ENCODE measurements at regions not wholly inside any gene's neighbourhood (a gene's known extent, or its start where the extent isn't known, plus 50 kb on each side); places are given as distances from the start of the nearest gene placed in this dataset.

DNA sequence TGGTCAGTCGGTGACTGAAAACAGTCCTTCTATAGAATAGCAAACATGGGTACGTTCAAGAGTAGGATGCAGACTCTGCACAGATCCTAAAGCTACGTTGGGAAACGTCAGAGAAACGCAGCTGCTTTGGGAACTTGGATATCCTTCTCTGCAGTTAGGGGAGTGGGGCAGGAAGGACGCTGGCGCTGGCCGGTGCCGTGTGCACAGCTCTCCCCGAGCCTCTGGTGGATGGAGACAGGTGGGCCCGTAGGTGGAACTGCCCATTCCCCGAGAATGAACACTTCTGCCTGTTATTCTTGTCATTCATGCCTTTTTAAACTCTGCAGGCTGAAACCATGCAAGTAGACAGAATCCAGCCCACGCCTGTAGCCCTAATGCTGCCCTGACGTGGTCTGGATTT, 91.7 kb upstream of the MBOAT2 start:
- Histone ChIP-seq H3K27me3 (no peaks in the 10 kb centered on the region), H3K4me3 (peak overlapping the region in 1 of 2 donors; percentile 12), H3K36me3 (ENCODE audit: low read depth, missing control alignments) (no peaks in the 10 kb centered on the region), H3K4me1 (no peaks in the 10 kb centered on the region), H3K27ac (no peak overlapping the region), H3K9me3 (no peaks in the 10 kb centered on the region)
- intact Hi-C loops (cut with DNase I; ENCODE audit: low total_unique reads) = no loop called here
- no peak for DNase-seq
- 47 to 54% methylated on average over 14 of the region's 14 CpGs for WGBS, 2 donors
- no peak for TF ChIP-seq CTCF (IDR thresholded peaks at IDR 0.05)
- TF ChIP-seq POLR2A (IDR thresholded peaks at IDR 0.05) = no peak

DNA sequence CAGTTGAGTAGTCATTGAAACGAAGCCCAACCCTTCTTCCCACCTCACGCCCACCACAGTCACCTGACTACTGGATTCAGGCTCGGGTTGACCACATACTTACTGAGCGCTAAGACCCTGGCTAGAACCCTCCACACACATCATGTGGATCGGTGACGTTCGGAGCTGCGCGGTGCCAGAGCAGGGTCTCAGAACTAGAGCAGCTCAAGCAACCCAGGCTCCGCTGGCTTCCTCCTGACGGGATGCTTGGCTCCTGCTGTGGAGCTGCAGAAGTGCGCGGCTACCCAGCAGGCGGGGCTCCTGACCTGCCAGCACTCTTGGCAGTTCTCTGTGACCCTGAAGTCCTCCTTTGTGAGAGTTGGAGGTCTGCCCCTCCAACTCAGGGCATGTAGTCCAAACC, 90.6 kb upstream of the MBOAT2 start:
- intact Hi-C loops (cut with DNase I; ENCODE audit: low total_unique reads) = no loop called here
- 82 to 96% methylated on average over 5 to 14 of the region's 14 CpGs for WGBS, 2 donors
- H3K9me3 ChIP-seq = no peaks in the 10 kb centered on the region
- no peaks in the 10 kb centered on the region for H3K36me3 ChIP-seq (ENCODE audit: low read depth, missing control alignments)
- no peak for DNase-seq
- no peaks in the 10 kb centered on the region for H3K27me3 ChIP-seq
- no peak overlapping the region for H3K27ac ChIP-seq
- H3K4me1 ChIP-seq = no peaks in the 10 kb centered on the region
- TF ChIP-seq CTCF (IDR thresholded peaks at IDR 0.05) (no peak), POLR2A (IDR thresholded peaks at IDR 0.05) (no peak)
- no peak overlapping the region for H3K4me3 ChIP-seq

- 78 to 89% methylated on average over 3 of the region's 3 CpGs for WGBS, 2 donors
- no peak for TF ChIP-seq CTCF (IDR thresholded peaks at IDR 0.05)
- no peak for TF ChIP-seq POLR2A (IDR thresholded peaks at IDR 0.05)
- Histone ChIP-seq H3K4me3 (no peak overlapping the region), H3K27ac (no peak overlapping the region), H3K9me3 (no peaks in the 10 kb centered on the region), H3K27me3 (no peaks in the 10 kb centered on the region), H3K4me1 (no peaks in the 10 kb centered on the region), H3K36me3 (ENCODE audit: low read depth, missing control alignments) (no peaks in the 10 kb centered on the region)
- no peak for DNase-seq
- intact Hi-C loops (cut with DNase I; ENCODE audit: low total_unique reads) = no loop called here
Measured at GRCh38 chr2:9093324-9093723, 89.8 kb upstream of the MBOAT2 start.

GRCh38 chr2:9092383-9093282, 89.1 kb upstream of the MBOAT2 start:
- Histone ChIP-seq H3K4me3 (no peak overlapping the region), H3K4me1 (no peaks in the 10 kb centered on the region), H3K27me3 (no peaks in the 10 kb centered on the region), H3K27ac (no peak overlapping the region), H3K36me3 (ENCODE audit: low read depth, missing control alignments) (no peaks in the 10 kb centered on the region), H3K9me3 (no peaks in the 10 kb centered on the region)
- intact Hi-C loops (cut with DNase I; ENCODE audit: low total_unique reads) = no loop called here
- DNase-seq = no peak
- WGBS, 2 donors = 80 to 84% methylated on average over 7 of the region's 7 CpGs
- TF ChIP-seq CTCF (IDR thresholded peaks at IDR 0.05) (no peak), POLR2A (IDR thresholded peaks at IDR 0.05) (no peak)

DNA sequence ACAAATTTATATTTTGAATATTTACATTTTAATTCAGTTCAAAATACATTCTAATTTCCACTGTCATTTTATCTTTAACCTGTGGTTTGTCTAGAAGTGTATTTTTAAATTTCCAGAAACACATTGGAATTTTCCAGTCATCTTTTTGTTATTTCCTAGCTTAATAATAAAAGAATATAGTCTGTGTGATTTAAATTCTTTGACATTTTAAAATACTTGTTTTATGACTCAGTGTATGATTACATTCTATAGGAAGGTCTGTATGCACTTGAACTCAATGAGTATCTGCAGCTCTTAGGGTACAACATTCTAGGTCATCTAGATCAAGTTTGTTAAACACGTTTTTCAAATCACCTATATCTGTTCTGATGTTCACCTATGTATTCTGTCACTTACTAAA, 88.3 kb upstream of the MBOAT2 start:
- Histone ChIP-seq H3K4me1 (peaks cover 3% of the 10 kb centered on the region), H3K4me3 (no peak overlapping the region), H3K36me3 (ENCODE audit: low read depth, missing control alignments) (no peaks in the 10 kb centered on the region), H3K9me3 (no peaks in the 10 kb centered on the region), H3K27me3 (no peaks in the 10 kb centered on the region), H3K27ac (no peak overlapping the region)
- DNase-seq = no peak
- 79 to 92% methylated on average over 1 of the region's 1 CpG for WGBS, 2 donors
- intact Hi-C loops (cut with DNase I; ENCODE audit: low total_unique reads) = no loop called here
- no peak for TF ChIP-seq CTCF (IDR thresholded peaks at IDR 0.05)

All from testis (tissue), 2 donors.